Stimulated activated CD8-positive, alpha-beta memory T cell treated with anti-CD3 and anti-CD28 coated beads, Interleukin-12 subunit alpha, Interleukin-12 subunit beta, amount 100 ng/mL, for 1 hour (primary cell): ENCODE measurements at regions not wholly inside any gene's neighbourhood (a gene's known extent, or its start where the extent isn't known, plus 50 kb on each side); places are given as distances from the start of the nearest gene placed in this dataset.
"Not testable (repeated sequence)": the region's sequence is repeated elsewhere in the genome, so short reads cannot be mapped to it uniquely, and the experiment has no call there.

ENCODE experiments used
- DNase-seq: peaks from one replicate; pipeline ENCODE4 v3.0.0-alpha.2; 2020; ENCODE audit warnings: low read depth

- DNase-seq: no peak
These were observed 426.5 kb downstream of the RPS24 start for GRCh38 chr10:78460204-78460603.

GRCh38 chr10:78461333-78461732 lies 427.7 kb downstream of the RPS24 start:
- no peak for DNase-seq

DNA sequence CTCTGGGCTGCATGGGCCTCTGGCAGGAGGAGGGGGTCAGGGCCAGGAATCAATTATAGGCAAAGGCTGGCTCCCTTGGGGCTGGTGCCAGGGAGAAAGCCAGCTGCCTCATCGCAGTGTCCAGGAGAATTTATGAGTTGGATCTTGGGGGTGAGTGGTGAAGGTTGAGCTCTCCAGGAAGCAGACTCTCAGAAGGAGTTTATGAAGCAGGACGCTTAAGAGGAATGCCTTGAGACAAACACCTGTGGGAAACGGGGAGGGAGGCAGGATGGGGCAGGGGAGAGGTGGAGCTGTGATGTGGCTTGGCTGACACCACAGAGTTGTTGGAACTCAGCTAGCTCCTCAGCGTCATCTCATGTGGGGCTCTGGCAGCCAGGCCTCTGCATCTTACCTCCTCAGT lies 428.5 kb downstream of the RPS24 start:
- no peak for DNase-seq

- DNase-seq: no peak
These were observed 429.1 kb downstream of the RPS24 start for GRCh38 chr10:78462726-78463228.

DNA sequence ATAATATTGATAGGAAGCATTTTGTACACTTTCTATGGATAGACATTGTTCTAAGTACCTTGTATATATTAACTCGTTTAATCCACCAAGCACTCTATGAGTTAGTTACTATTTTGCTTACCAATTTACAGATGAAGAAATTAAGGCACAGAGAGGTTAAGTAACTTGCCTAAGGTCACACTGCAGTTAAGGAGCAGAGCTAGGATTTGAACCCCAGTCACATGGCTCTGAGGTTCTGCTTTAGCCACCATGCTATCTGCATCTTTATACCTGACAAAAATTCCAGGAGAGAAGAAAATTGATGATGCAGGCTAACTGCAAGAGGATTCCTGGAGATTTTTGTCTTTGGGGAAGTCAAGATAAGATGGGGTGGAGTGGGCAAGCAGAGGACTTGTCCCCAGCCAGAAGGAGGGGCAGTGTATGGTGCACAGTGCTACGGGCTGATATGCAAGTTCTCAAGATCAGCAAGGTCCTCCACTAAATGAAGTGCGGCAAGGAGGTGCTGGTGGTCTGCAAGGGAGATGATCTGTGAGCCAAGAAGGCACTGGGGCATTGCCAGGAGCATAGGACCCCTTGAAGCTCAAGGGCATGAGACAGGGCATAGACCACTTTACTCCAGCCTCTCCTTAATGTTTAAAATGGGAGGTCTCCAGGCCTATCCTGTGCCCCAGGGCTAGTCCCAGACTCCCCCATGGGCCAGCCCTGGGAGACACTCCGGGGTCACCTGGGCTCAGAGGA lies 430.6 kb downstream of the RPS24 start:
- no peak for DNase-seq

DNA sequence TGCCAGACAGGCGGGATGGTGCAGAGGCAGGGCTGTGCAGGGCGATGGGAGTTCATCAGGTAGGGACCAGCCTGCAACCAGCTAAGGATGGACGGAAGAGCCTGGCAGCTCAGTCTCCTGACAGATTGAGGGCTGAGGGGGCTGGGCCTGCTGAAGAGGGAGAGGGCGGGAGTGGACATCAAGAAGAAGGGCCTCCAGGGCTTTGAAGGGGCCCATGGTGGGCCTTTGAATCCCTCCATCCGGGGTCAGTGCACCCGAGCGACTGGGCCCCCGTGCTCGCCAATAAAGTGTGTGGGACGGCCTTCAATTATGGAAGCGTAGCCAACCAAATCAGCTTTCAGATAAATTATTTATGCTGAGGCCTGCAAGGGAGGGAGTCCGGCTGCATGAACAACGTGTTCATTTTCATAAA lies 431.2 kb downstream of the RPS24 start:
- DNase-seq: no peak

DNA sequence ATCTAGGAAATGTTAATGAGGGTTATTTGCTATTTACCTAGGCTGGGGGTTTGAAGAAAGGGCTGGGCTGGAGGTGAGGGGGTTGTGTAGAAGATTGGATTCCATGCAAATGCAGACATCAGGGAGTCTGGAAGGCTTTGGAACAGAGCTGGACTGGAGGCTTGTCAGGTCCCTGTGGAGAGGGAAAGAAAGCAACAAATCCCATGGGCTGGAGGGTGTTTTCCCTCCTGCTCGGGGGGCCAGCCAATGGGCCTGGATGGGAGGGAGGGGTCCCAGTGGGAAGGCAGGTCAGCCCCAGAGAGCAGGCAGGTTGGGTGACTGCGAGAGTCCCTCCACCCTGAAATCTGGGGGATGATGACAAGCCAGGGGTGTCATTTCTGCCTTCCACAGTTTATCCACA lies 431.8 kb downstream of the RPS24 start:
- DNase-seq: no peak

GRCh38 chr10:78467496-78468106 lies 433.9 kb downstream of the RPS24 start:
- DNase-seq: no peak

GRCh38 chr10:78468731-78469130 lies 435.1 kb downstream of the RPS24 start:
- DNase-seq: not testable (repeated sequence)

DNA sequence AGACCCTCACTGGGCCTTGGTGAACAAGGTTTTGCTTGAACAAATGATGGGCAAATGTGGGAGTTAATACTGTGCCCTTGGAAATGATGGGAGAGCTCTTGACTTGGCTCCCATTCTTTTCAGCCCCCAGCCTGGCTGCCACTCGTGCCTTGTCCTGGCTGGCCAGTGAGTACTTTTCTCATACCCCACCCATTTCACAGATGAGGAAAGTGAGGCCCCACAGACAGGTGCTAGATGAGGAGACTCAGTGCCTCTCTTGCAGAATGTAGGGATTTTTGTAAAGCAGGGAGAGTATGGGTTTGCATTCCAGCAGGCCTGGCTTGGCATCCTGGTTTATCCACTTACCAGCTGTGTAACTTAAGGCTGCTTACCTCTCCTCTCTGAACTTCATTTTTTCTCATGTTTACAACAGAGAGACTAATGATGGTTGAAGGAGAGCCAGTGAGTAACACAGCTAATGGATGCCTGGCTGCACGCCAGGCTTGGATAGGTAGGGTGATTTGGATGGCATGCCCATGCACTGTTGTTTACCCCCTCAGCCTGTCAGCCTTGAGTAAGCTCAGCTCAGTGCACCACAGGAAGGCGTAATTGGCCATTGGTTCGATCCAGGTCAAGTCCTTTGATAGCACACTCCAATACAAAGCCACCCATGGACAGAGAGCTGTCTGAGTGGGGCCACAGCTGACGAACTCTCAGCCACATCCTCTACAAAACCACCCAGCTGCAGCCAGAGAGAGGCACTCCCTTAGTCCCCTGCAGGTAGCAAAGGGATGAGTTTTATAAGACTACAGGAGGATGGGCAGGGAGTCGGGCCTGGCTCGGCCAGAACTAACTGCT lies 436.8 kb downstream of the RPS24 start:
- DNase-seq: no peak

GRCh38 chr10:78471326-78471722 lies 437.7 kb downstream of the RPS24 start:
- no peak for DNase-seq

DNA sequence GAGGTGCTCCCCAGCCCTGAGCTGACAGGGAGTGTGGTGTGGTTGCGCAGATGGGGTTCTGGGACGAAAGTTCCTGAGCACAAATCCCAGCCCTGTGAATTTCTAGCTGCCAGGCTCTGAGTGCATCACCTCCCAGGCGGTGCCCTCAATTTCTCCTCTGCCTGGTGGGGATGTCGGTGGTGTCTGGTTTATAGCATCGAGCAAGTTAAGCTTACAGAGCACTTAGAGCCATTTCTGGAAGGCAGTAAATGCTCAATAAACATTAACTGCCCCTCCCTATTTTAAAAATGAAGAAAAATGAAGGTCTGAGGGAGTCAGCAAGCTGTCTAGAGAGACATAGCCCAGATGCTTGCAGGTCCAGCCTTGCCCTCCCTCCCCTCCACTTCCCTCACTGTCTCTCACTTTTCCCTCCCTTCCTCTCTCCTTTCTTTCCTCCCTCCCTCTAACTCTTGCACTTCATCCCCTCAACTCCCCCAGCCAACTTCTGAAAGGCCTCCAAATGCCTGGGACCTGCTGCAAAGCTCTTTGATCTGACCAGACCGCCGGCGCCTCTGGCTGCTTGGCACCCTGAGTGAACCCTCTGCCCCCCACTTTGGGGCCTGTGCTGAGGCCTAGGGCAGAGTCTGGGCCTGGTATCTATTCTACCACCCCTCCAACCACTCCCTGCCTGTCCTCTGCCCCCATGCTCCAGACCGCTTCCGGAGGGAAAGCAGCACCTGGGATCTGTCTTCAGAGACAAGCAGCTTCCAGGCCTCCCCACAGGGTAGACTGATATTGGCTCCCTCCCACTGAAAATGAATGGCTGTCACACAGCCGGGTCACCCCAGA lies 438.3 kb downstream of the RPS24 start:
- DNase-seq: no peak

GRCh38 chr10:78472551-78472890 lies 438.9 kb downstream of the RPS24 start:
- no peak for DNase-seq

- no peak for DNase-seq
These were observed 439.3 kb downstream of the RPS24 start for GRCh38 chr10:78473006-78473405.

GRCh38 chr10:78474743-78475142 lies 441.1 kb downstream of the RPS24 start:
- DNase-seq: no peak

- DNase-seq: no peak
These were observed 441.8 kb downstream of the RPS24 start for GRCh38 chr10:78475437-78475836.

DNA sequence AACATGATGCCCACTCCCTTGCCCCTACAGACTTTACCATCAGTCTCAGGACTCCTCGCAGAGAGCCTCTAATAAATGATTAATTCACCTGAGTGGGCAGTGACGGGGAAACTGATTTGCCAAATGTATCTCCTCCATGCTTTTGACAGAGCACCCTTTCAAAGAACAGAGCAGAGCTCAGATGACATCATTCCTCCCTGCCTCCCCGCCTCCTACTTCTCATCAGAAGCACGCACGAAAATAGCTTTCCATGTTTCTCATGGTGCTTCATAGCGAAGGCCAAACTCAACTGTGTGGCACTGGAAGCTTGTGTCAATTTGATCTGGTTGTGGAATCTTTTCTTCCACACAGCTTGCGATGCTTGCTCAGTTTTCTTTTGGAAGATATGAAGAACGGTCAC lies 442.5 kb downstream of the RPS24 start:
- no peak for DNase-seq

- DNase-seq: no peak
These were observed 443.2 kb downstream of the RPS24 start for GRCh38 chr10:78476844-78477243.

DNA sequence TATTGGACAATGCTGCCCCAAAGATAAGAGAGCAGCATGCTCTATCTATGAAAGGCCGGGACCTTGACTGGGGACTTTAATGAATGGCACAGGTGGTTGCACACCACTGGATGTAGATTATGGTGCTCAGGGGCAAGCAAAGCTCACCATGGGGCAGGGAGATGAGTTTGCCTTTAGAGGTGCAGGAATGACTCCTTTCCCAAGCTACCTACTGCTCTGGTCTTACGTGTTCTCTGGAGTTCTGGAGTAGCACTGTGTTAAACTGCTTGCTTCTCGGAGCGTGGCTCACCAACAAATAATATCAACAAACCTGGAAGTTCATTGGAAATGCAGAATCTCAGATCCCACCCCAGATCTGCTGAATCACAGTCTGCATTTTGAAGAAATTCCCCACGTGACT lies 445.3 kb downstream of the RPS24 start:
- no peak for DNase-seq

DNA sequence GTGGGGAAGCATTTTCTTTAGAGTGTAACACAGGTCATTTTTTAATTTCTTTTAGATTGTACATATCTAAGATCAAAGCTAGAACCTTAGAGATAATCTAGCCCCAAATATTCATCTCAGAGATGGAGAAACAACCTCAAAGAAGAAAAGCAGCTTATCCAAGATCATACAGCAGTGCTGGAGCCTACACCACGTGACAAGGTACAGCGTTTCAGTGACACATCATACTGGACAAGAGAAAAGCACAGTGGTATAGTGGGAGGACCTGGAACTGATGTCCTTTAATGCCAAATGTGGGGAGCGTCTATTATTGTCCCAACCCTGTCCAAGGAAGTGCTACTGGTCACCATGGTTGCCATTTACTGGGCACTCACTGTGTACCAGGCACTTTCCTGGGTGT lies 445.8 kb downstream of the RPS24 start:
- no peak for DNase-seq

- DNase-seq: no peak
These were observed 448.2 kb downstream of the RPS24 start for GRCh38 chr10:78481842-78482241.

DNA sequence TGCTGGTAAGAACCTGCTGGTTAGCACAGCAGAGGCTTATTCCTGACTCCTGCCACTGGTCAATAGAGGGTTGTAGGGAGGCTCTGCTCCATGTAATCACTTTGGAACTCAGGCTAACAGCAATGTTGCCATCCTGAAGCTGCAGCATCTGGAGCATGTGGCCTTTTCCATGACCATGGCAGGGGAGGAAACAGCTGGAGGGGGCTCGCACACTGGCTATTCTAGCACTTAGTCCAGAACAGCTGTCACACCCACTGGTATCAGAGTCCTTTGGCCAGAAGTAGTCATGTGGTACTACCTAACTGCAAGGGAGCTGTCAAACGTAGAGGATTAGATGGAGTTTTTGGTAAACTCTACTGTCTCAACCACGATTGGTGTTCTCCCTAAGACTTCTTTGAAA lies 450.0 kb downstream of the RPS24 start:
- no peak for DNase-seq
